GM19025 (cell line): ENCODE measurements at regions not wholly inside any gene's neighbourhood (a gene's known extent, or its start where the extent isn't known, plus 50 kb on each side); places are given as distances from the start of the nearest gene placed in this dataset.
"Not testable (repeated sequence)": the region's sequence is repeated elsewhere in the genome, so short reads cannot be mapped to it uniquely, and the experiment has no call there.

ENCODE experiments used
- ATAC-seq: cut with Tn5 transposase; IDR thresholded peaks from one replicate; pipeline ENCODE4 v1.9.1; 2021; ENCODE audit warnings: mild to moderate bottlenecking, low read depth, moderate library complexity; ENCODE audit not compliant: unreplicated experiment

DNA sequence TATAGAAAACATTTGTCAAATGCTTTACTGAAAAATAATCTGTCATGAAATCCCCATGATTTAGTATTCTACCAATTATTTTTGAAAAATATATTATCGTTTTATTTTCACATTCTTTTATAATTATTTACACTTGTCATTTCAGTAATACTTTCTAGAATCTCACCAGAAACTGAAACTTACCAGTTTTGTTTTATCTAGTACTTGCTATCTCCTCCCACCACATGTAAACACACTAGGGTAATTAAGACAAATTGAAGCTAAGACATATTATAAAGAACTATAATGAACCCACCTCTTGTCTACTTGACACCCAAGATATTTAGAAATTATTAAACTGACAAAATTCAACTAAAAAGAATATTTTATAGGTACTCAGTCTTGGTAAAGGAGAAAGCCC lies 51.5 kb upstream of the GRM3 start:
- ATAC-seq, result no peak

DNA sequence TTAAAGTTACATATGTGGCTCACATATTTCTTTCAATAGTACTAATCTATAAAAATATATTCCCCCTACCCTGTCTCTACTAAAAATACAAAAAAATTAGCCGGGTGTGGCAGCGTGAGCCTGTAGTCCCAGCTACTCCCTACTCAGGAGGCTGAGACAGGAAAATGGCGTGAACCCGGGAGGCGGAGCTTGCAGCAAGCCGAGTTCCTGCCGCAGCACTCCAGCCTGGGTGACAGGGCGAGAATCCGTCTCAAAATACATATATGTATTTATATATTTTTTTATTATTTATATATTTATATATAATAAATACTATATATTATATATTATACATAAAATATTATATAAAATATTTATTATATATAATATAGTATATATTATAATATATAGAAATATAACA lies 69.7 kb upstream of the GRM3 start:
- no peak for ATAC-seq

DNA sequence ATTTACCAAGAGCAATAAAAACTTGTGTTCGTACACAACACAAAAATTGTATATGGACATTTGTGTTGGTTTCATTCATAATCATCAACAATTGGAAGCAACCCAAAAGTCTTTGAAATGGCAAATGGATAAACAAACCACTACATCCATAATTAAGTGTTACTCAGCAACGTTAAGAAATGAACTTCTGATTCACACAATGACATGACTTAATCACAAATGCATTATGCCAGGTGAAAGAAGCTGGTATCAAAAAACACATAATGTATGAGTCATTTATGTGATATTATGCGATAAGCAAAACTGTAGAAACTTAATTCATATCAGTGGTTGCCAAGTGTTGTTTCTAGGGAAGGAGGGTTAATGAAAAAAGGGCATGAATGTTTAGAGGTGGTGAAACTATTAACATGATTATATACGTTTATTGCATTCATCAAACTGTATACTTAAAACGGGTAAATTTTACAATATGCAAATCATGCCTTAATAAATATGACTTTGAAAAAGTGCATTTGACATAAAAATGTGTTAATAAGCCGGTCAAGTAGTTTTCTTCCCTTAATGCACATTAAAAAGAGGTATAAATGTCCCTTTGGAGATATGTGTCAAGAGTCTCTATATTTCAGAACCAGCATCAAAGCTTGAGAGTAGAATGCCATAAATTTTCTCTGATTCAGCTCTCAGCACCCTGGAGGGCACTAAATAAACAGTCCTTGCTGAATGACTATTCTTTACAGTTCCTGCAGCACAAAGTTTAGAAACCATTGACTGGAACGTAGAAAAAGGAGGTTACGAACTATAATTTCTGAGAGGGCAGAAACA lies 84.8 kb upstream of the GRM3 start:
- ATAC-seq, result no peak

DNA sequence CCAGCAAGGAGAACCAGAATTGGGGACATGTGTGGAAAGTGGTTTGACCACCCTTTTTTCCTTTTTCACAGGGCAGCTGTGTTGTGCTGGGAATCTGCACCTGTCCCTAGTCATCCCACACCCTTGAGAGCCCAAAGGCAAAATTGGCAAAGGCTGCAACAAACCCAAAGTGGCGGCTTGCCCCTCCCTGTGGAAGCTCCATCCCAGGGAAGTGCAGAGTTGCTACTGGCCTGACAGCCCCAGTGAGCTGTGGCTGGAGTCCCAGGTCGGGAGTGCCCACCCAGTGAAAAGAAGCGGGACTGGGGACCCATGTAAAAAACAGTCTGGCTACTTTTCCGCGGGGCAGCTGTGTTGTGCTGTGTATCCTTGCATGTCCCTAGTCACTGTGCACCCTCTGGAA lies 109.1 kb upstream of the GRM3 start:
- ATAC-seq, result no peak

DNA sequence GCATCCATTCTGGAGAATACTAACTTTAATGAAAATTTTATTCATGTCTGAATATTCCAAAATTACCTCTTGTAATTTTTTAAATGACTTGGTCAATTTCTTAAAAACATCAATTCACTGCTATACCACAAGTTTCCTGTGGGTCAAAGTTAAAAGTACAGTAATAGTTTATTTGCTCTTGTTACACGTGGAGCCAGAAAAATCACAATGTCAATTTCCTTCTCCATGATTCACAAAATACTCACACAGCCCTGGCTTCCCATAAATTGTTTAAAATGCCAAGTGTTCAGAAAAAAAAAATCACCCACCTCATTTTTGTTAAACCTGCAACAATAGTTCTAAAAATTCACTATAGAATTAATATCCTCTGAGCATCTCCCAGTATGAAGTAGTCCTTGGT lies 139.5 kb upstream of the GRM3 start:
- ATAC-seq, result no peak

DNA sequence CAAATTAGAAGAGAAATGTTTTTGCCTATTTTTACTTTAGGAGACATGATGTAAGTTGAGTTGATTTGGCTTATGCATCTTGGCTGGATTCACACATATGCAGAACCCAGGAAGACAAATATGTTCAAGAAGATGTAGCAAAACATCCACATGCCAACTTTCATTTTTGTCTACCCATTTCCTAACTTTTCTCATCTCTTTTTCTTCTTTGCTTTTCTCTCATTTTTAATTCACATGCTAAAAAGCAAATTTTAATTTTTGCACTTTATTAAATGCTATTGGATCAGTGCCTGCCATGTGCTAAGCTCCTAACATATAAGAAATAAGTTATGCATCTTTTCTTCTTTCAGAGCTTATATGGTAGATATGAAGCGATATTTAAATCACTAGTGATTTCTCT lies 143.7 kb upstream of the GRM3 start:
- ATAC-seq, result no peak

DNA sequence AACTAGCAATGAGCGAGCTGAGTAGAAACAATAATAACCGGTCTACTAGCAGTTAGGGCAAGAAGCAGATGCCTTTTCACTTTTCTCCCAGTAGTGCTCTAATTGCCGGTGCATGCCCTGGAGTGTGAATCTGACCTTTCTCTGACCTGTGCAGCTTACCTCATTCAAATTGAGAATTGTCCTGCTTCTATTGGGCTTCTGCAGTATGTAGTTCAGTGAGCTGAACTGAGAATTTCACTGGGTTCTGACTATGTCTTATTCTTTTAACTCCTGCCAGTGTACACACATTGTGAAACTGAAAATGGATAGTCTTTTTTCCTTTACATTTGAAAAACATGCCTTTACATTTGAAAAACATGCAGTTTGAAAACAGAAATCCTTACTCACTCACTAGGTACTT lies 157.9 kb upstream of the GRM3 start:
- ATAC-seq, result no peak

DNA sequence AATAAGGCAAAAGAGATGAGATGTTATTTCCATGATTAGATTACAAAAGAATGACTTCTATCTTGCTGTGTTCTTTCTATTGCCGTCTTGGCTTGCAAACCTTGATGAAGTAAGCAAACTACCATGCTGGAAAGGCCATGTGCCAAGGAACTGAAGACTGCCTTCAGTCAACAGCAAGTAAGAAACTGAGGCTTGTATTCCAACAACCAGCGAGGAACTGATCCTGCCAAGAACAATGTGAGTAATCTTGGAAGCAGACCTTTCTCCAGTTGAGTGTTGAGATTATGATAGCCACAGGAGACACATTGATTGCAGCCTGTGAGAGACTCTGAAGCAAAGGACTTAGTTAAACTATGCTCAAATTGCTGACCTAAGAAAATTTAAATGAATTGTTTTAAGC lies 164.6 kb upstream of the GRM3 start:
- no peak for ATAC-seq

DNA sequence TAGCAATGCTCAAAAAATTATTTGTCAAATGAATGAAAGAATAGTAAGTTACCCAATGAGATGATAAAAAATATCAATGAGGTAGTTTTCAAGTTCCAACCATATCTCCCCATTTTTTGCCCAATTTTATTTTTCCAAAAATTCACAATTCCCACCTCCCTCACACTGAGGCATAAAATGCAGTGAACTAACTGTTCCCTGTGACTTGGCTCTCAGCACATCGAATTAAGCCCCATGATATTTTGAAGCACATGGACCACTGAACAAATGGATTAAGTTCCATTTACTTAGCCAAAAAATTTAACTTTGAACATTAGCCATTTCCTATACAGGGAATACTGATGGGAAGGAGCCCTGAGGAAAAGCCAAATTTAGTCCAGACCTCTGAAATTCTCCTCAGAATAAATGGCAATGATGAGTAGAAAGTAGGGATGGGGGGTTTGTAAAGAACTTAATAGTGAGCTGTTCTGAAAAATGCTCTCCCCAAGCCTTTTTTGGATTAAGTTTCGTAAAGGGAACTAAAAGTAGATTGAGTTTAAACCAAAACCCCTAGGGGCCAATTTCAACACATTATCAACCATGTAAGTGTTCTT lies 166.3 kb upstream of the GRM3 start:
- no peak for ATAC-seq

DNA sequence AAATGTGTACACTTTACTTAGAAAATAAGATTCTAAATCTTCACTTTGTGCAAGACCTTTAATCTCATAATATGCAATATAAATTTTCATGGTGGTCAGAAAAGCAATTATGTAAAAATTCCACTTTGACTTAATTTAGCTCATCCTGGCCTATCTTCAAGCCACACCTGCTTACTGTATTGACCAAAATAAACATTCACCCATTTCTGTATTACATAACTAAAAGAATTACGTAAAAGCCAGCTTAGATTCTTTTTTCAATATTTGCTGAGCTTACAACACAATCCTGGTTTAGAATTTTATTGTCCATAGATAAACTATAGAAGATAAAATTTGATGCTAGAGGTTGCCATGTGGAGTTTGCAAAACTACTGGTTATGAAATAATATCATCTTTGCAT lies 172.9 kb upstream of the GRM3 start:
- ATAC-seq, result no peak

DNA sequence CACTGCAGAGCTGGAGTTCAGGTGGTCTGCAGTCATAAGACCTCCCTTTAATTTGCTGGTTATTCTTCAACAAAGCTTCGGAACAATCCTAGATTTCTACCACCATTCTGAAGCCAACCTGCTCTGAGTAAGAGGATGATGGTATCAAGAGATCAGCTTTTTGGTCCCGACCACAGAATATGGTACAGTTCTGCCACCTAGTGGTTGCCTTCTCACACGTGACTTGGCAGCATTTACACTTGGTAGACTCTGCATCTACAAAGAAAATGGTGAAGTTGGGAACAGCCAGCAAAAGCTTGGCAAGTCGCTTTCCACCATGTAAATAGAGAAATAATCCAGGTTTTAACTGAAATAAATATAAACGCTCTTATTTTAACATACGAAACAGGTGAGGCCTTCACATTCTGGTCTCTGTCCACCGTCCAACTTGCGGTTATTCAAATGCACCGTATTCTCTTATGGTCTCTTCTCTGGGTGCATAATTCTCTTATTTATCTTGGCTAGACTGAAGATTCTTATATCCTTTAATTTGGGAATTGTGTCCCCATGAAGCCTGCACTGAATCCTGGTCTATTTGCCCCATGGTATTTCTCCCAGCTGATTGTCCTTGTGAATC lies 173.9 kb upstream of the GRM3 start:
- peak; percentile 96 for ATAC-seq

DNA sequence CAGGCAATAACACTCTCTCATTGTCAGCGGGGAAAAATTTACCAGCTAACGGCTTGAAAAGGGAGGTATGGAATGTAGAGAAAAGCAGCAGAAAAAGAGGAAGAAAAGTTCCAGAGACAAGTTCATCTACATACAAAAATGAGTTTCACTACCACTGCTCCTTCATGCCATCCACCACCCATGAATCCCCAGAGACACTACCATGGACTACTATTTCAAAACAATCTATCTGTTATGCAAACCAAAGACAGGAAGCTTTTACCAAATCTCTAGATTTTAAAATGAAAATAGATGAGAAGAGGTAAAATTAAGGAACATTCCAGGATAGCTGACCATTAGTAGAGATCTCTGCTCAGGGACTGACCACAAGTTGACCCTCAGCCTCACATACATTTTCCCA lies 189.0 kb upstream of the GRM3 start:
- ATAC-seq, result no peak

DNA sequence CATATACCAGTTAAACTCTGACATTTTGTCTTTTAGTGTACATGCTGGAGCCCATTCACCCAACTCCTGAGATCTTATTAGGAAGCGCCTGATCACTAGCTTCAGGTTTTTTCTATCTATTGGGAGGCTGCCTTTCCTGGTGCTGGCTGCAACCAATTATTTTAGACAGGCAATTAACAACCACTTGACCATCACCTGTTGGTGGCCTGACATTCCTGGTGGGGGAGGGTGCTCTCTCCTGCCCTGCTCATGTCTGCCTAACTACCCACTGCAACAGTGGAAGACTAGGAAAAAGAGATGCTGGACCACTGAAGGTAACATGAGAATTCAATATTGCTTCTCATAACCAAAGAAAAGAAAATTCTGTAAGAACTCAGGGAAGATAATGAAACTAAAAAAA lies 190.3 kb upstream of the GRM3 start:
- ATAC-seq, result no peak

DNA sequence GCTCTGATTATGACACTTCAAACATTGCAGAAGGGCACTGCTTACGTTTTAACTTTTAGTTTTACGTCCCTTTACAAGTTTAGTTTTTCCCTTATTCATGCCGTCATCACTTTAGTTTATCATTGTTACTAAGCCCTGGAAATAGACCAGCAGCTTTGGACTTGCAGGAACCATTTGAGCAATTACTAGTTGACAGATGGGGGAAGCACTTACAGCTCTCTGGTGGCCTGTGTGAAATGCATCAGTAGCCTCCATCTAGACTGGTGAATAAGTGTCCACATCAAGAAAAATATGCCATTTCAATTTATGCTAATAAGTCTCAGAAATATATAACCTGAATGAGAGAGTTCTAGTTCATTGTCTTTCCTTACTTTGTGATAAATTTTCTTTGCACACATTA lies 194.9 kb upstream of the GRM3 start:
- ATAC-seq, result no peak

DNA sequence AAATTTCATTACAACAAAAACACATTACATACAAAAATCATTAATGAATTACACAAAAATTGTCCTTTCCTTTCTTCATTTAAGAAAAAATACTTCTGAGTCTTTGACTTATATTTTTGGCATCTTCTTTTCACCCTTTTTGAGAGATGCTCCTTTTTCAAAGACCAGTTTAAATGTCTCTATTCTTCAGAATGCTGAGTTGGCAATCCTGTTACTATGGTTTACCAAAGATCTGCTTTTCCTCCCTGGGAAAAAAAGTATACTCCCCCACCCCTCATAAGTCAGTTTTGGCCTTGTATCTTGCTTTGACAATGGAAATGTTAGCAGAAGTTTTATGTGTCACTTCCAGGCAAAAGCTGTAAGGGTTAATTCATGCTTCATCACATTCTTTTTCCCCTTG lies 198.4 kb upstream of the GRM3 start:
- no peak for ATAC-seq

DNA sequence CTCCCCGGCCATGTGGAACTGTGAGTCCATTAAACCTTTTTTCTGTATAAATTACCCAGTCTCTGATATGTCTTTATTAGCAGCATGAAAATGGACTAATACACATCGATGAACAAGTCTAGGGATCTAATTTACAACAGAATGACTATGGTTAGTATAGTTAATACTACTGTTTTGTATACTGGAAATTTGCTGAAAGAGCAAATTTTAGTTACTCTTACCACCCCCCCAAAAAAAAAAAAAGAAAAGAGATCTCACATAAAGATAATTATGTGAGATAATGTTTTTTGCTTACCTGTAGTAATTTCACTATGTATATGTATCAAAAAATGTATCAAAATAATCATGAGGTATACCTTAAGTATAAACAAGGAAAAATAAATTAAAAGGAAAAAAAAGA lies 199.5 kb upstream of the GRM3 start:
- ATAC-seq, result no peak

DNA sequence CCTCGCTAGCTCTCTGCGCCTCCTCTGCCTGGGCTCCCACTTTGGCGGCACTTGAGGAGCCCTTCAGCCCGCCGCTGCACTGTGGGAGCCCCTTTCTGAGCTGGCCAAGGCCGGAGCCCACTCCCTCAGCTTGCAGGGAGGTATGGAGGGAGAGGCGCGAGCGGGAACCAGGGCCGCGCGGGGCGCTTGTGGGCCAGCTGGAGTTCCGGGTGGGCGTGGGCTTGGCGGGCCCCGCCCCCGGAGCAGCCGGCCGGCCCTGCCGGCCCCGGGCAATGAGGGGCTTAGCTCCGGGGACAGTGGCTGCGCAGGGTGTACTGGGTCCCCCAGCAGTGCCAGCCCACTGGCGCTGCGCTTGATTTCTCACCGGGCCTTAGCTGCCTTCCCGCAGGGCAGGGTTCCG lies 203.3 kb upstream of the GRM3 start:
- not testable (repeated sequence) for ATAC-seq

DNA sequence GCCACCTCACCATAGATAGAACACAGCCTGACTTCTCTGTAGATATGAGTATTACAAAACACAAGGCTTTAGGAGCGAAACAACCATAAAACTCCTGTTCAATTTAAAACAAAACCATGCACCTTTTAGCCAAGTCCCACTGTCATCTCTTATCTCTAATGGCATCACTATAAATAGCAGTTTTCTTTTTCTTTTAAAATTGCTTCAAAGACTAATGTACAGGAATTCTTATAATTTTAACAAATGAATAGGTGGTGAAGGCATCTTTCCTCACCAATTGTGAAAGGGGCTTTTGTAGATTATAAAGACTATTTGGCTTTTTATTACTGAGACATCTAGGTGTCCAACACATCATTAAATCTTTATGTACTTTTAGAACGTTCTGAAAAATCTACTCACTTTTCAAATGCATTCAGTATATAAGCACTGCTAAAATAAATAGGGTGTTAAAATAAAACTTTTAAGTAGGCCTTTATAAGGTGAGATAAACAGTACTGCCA lies 205.7 kb upstream of the GRM3 start:
- ATAC-seq, result no peak

DNA sequence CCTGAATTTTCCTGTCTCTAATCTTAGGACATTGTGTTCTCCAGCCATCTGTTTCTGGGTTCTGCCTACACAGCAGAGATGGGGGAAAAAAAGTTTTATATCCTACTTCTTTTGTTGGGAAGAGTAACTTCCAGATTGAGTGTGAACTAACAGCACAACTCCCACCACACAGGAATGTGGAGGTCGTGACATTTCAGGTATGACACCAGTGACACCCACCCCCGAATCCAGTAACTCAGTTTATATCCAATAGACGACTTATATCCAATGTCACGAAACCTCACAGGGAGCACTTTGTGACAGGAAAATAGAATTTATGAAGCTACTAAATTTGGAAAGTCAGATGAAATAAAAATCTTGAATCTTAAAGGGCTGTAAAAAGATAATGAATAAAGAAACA lies 211.9 kb upstream of the GRM3 start:
- no peak for ATAC-seq

DNA sequence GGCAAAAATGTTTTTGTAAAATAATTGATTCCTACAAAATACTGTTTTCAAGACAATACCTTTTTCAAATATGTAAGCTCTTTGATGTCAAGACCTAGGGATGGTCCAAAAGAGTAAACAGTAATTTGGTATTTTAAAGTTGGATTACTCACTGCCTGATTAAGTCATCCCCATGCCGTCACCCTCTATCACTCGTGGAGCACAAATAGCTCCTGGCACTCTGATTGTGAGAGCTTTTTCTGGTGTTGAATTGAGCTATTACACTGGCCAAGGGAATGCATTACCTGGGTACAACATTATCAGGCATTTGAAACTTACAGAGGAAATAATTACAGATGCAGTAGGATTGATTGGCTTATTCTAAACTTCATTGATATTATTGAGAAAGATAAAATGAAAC lies 231.9 kb upstream of the GRM3 start:
- ATAC-seq, result no peak

DNA sequence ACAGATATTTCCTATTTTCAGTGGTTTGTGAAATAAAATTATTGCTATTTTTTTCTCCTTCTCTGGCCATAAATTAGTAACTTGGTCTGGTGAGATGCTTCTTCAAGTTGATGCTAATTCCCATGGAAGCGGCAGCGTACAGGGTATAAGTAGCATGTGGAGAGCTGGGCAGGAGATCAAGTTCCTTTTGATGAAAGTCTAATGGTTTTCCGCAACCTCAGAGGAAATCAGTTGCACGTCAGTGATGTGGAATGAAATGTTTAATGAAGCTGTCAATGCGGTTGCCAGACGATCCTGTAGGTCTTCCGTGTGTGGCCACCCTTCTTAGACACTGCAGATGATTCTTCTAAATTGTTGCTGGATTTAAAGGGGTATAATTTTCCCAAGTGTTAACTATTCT lies 236.4 kb upstream of the GRM3 start:
- ATAC-seq, result no peak

DNA sequence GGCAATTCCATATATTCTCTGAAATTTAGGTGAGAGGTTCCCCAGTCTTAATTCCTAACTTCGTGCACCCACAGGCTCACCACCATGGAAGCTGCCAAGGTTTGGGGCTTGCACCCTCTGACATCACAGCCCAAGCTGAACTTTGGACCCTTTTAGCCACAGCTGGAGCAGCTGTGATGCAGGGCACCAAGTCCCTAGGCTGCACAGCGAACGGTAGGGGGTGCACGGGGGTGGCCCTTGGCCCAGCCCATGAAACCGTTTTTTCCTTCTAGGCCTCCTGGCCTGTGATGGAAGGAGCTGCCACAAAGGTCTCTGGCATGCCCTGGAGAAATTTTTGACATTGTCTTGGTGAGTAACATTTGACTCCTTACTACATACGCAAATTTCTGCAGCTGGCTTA lies 251.9 kb upstream of the GRM3 start:
- ATAC-seq, result no peak
